ENCODE measurements at regions not wholly inside any gene's neighbourhood (a gene's known extent, or its start where the extent isn't known, plus 50 kb on each side); places are given as distances from the start of the nearest gene placed in this dataset.

DNA sequence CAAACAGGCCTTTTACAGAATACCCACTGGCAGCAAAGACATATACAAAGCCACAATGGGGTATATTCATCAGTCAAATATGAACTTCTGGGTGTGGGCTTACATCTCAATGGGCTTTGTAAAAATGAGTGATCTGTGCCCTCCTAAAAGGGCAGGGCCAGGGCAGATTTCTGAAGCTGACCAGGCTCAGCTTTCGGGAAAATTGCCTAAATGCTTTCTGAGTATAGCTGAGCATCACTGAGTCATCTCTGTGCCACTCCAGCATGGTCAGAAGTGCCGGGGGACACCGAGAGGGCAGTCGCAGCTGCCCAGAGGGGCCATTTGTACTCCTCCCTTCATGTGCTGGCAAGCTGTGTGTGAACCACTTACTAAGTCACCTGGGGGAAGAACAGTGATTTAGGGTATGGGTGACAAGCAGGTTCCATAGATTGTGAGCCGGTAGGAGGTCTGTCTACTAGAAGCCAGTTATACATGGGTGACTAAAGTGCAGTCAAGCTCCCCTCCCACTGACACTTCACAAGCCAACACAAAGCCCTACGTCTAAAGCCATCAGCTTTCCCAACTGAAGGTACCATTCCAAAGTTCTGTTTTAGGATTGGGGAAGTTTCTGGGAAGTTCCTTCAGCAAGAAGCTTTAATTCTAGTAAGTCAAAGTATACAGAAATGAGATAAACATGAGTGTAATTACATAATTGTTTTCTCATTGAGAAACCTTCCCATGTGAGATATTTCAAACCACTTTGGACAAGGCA lies 147.6 kb upstream of the TAB2 start:
- TF ChIP-seq, protein P1, sequence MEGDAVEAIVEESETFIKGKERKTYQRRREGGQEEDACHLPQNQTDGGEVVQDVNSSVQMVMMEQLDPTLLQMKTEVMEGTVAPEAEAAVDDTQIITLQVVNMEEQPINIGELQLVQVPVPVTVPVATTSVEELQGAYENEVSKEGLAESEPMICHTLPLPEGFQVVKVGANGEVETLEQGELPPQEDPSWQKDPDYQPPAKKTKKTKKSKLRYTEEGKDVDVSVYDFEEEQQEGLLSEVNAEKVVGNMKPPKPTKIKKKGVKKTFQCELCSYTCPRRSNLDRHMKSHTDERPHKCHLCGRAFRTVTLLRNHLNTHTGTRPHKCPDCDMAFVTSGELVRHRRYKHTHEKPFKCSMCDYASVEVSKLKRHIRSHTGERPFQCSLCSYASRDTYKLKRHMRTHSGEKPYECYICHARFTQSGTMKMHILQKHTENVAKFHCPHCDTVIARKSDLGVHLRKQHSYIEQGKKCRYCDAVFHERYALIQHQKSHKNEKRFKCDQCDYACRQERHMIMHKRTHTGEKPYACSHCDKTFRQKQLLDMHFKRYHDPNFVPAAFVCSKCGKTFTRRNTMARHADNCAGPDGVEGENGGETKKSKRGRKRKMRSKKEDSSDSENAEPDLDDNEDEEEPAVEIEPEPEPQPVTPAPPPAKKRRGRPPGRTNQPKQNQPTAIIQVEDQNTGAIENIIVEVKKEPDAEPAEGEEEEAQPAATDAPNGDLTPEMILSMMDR (IDR thresholded peaks at IDR 0.05) = no peak
- TF ChIP-seq EZH2 (IDR thresholded peaks at IDR 0.05) (no peak), EZH2phosphoT487 (IDR thresholded peaks at IDR 0.05) (no peak)
